HG03521 (cell line): ENCODE measurements at regions not wholly inside any gene's neighbourhood (a gene's known extent, or its start where the extent isn't known, plus 50 kb on each side); places are given as distances from the start of the nearest gene placed in this dataset.

ENCODE experiments used
- ATAC-seq: cut with Tn5 transposase; IDR thresholded peaks from one replicate; pipeline ENCODE4 v1.9.1; 2021; ENCODE audit warnings: mild to moderate bottlenecking, moderate library complexity; ENCODE audit not compliant: unreplicated experiment

DNA sequence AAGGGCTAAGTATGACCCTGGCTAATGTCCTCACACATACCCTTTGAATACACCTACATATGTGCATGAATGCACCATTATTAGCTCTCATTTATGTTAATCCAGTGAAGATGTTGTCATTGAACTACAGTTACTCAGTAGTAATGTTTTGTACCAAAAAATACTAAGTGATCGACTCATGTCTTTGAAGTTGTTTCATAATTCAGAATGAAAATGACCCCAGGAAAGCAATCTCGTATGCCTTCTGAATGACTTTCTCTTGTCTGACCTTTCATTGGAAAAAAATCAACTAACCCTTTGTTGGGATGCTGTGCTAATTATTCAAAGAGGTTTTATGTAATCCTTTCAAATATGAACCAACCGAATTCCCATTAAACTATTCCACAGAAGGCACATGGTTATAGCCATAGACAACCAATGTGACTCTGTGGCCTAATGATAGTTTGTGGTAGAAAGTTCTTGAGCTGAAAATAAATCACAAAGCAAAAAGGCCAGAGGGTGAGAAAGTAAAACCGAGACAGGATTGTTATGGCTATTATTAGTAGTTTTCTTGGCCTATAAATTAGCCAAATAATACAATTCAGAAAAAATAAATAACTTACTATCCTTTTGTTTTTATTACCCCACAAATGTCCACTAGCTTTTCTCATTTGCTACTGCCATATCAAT is 86.8 kb upstream of the STARD13 start:
- ATAC-seq = no peak

DNA sequence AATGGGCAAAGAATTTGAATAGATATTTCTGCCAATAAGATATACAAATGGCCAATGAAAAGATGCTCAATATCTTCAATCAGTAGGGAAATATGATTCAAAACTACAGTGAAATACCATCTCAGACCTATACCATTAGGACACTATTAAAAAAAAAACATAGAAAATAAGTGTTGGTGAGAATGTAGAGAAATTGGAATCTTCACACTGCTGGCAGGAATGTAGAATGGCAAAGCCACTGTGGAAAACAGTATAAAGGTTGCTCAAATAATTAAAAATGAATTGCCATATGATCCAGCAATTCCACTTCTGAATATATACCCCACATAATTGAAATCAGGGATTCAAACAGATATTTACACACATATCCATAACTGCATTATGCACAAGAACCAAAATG is 88.1 kb upstream of the STARD13 start:
- ATAC-seq = no peak

DNA sequence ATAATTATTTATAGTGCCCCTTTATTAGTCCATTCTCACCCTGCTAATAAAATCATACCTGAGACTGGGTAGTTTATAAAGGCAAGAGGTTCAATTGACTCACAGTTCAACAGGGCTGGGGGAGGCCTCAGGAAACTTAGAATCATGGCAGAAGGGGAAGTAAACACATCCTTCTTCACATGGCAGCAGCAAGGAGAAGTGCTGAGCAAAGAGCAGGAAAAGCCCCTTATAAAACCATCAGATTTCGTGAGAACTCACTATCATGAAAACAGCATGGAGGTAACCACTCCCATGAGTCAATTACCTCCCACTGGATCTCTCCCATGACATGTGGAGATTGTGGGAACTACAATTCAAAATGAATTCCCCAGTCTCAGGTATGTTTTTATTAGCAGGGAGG is 89.9 kb upstream of the STARD13 start:
- ATAC-seq = no peak

DNA sequence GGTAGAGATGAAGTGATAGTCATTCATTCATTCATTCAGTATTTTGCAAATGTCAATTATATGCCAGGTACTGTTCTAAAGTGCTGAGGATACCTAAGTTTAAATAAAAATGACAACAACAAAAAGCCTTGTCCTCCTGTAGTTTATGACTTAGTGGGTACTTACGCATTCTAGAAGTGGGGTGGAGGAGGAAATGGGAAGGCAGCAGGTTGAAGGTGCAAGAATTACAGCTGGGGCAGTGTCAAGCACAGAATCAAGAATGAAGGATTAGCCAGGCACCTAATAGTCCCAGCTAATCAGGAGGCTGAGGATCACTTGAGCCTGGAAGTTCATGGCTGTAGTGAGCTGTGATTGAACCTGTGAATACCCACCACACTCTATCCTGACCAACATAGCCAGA is 90.7 kb upstream of the STARD13 start:
- ATAC-seq = no peak

GRCh38 chr13:33377411-33377810 is 91.9 kb upstream of the STARD13 start:
- ATAC-seq = no peak

GRCh38 chr13:33377825-33378224 is 92.3 kb upstream of the STARD13 start:
- no peak for ATAC-seq

DNA sequence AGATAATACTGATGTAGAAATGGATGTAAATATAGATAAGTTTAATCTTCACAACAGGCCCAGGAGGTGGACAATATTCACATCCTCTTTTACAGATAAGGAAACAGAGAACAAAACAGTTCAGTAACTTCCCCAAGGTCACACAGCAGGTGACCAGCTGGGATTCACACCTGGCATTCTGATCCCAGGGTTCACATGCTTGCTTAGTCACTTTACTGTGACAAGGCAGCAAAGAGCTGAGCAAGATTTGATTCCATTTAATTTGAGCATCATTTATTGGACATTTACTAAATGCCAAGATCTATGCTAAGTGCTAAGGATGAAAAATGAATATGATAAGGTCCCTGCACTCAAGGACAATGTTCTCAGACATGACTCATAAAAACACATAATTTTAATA is 94.1 kb upstream of the STARD13 start:
- ATAC-seq = no peak

DNA sequence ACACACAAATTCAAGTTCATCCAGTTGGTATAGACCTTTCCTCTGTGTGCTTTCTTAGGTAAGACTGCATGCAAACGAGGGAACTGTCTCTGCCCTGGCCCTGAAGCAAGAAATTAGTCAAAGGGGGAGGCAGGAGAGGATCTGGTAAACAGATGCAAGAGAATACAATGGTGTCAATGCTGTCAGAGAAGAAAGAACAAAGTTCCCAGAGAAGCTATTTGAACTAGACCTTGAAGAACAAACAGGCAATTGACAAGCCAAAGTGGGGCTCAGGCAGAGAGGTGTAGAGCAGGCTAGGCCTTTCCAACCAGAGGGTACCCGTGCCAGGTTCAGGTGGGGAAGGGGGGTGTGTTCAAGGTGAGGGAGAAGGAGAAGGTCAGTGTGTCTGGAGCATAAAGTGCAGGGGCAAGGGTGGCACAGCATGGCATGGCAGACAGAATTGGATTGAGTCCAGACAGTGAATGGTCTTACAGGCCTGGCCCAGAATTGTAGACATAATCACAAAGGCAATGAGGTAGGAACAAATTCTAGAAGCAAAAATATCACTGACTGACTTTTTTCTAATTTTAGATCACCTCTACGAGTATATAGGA is 95.0 kb upstream of the STARD13 start:
- no peak for ATAC-seq

- no peak for ATAC-seq
These were observed 95.6 kb upstream of the STARD13 start for GRCh38 chr13:33381180-33381579.

DNA sequence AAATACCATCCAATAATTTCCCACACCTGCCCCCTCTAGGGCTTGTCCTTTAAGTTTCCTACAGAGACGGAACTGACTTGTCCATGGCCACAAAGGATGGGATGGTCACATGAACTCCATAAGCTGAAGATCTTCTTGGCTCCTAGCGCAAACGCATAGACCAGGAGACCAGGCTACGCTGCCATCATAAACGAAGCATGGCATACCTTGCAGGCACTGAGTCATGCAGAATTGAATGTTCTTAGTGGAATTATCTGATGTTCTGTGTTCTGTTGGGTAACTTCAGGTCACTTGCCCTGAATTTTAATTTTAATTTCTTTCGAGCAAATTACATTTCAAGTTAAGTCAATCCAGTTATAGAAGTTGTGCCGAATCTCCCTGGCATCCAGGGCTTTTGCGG is 96.4 kb upstream of the STARD13 start:
- ATAC-seq = no peak

DNA sequence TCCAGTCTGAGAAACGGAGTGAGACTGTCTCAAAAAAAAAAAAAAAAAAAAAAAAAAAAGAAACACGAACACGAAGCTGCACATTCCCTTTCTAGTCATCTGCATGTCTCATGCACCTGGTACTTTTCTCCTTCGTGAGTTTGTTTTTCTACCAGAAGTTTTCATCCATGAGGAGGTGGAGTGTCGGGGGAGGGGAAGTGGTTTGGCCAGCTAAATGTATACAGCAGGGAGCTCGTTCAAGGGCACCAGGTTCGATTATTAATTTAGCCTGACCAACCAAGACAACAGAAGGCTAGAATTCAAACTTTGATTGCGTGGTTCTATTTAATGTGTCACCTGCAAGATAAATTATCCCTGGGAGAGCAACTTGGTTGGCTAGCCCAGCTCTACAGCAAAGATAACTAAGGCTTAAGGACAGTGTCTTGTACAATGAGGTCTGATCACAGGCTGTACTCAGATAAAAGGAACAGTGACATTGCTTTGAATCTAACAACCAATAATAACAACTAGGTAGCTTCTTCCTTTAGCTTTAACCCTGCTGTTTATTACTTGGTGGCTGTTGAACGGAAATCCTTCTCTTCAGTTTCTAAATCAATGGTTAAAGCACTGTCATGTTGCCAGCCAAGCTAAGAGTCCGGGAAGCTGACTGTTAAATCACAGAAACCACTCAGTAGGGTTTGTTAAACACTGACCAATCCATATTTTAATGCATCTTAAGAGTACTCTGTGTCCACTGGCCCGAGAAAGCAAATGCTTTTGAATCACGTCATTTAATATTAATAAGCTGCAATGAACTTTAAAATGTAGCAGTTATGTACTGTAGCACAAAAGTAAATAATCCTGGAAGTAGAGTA is 98.4 kb upstream of the STARD13 start:
- no peak for ATAC-seq

DNA sequence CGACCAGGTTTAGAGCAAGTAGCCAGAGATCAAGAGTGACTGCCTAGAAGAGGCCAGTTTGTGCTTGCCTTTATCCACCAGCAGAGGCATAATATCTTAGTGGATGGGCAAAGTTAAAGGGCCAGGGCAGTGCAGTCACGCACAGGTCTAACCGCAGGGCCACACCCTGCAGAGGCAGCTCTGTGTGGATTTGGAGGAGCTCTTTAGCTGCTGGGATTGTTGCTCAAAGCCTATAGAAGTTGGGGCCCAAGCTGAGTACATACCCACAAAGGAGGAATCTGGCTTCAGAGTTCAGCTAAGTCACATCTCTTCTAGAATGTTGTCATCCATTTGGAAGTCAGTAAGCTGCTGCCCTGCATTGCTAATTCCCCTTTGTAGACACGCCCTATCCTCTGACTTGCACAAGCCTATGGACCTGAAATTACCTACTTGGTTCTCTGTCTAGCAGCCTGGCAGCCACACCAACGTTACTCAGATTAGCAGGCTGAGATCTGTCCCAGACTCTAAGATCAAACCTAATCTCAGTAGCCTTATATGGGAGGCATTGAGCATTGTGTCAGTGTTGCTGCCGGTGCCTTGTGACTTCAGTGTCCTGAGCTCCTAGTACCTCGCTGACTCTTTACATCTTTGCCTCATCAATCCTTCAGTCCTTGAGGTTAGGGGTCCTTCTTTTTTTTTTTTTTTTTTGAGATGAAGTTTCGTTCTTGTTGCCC is 102.9 kb upstream of the STARD13 start:
- no peak for ATAC-seq

DNA sequence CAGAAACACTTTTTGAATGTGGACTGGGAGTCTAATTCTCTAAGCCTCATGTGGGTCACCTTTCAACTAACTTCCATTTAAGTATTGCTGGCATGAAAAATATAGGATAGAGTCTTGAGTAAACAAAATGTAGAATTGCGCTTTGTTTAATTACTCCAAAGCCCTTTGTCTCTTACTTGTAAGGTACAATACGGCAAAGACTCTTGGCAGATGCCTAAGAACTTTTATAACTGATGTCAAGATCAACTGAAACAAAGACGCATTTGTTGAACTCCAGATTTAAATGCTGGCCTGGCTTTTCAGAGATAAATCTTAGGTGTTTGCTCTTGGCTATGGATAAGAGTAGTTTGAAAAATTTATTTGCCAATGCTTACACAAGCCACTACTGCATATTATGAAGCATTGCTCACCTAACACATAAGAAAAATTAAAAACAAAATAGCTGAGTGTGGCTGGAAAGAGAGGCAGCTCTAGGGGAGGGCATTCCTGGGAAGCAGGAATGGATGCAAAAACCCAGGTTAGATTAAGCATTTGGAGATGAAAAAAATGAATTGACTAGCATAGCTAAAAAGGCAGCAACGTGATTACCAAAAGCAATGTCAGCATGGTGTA is 107.3 kb upstream of the STARD13 start:
- no peak for ATAC-seq

GRCh38 chr13:33394294-33394932 is 108.9 kb upstream of the STARD13 start:
- no peak for ATAC-seq

GRCh38 chr13:33401238-33401637 is 115.7 kb upstream of the STARD13 start:
- no peak for ATAC-seq

DNA sequence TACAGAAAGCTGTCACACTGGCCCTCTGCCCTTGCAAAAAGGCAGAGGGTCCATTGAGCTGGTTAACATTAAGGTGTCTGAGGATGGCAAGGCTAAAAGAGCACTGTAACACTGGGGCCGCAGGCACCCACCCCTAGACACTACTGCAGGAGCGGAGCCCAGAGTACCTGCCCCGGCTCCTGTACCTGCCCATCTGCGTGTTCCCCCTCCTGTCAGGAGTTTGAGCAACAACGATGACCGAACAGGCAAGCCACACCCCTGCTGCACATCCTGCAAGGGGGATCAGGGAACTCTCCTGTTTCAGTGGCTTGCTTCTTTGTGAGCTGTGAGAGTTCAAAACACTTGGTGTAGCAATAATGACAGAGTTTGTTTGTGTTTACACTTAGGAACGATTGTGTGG is 117.4 kb upstream of the STARD13 start:
- no peak for ATAC-seq

- no peak for ATAC-seq
These were observed 118.3 kb upstream of the STARD13 start for GRCh38 chr13:33403807-33404362.

DNA sequence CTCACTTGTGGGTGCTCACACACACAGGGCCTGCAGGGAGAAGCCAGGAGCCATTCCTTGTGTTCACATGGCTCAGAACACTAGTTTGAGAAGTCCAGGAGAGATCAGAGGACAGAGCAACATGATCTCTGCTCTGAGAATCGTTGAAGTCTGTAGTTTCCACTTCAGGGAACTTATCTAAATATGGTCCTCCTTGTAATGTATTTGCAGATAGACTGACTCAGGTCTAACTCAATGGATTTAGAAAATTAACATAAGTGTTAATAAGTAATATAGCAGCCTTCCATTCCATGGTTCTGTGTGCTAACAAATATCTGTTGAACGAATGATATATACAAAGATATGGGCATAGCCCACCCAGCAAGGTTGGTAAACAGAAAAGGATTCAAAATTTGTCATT is 119.8 kb upstream of the STARD13 start:
- ATAC-seq = no peak

GRCh38 chr13:33409673-33410510 is 124.3 kb upstream of the STARD13 start:
- no peak for ATAC-seq
